ENCODE measurements at regions not wholly inside any gene's neighbourhood (a gene's known extent, or its start where the extent isn't known, plus 50 kb on each side); places are given as distances from the start of the nearest gene placed in this dataset.

GRCh38 chr4:19205853-19206252 lies 1045.9 kb upstream of the SLIT2 start:
- TF ChIP-seq CTCF (IDR thresholded peaks at IDR 0.05 in 8 of 11, conservative IDR thresholded peaks at IDR 0.05 in 3 of 11), result no peak
- no peak for TF ChIP-seq POLR2A (IDR thresholded peaks at IDR 0.05)
